ENCODE measurements at regions not wholly inside any gene's neighbourhood (a gene's known extent, or its start where the extent isn't known, plus 50 kb on each side); places are given as distances from the start of the nearest gene placed in this dataset.

- no peak for DNase-seq (ENCODE audit: low spot score)
- ATAC-seq (ENCODE audit: low FRiP score): no peak
These were observed 178.3 kb upstream of the KLF14 start for GRCh38 chr7:130912082-130912861.

GRCh38 chr7:130912862-130913638 lies 179.0 kb upstream of the KLF14 start:
- TF ChIP-seq CTCF (IDR thresholded peaks at IDR 0.05): no peak
- peak; percentile 83 for ATAC-seq (ENCODE audit: low FRiP score)
- DNase-seq (ENCODE audit: low spot score): peak; percentile 64

More at GRCh38 chr7:130912082-130912861, 178.3 kb upstream of the KLF14 start:
- no peak for TF ChIP-seq CTCF (IDR thresholded peaks at IDR 0.05)

- no peak for TF ChIP-seq CTCF (IDR thresholded peaks at IDR 0.05)
- ATAC-seq (ENCODE audit: low FRiP score): no peak
- DNase-seq (ENCODE audit: low spot score): no peak
These were observed 179.9 kb upstream of the KLF14 start for GRCh38 chr7:130913639-130914553.

- DNase-seq (ENCODE audit: low spot score): no peak
- no peak for TF ChIP-seq CTCF (IDR thresholded peaks at IDR 0.05)
- no peak for ATAC-seq (ENCODE audit: low FRiP score)
These were observed 180.7 kb upstream of the KLF14 start for GRCh38 chr7:130914554-130915294.

- no peak for ATAC-seq (ENCODE audit: low FRiP score)
- DNase-seq (ENCODE audit: low spot score): no peak
- TF ChIP-seq CTCF (IDR thresholded peaks at IDR 0.05): no peak
These were observed 183.7 kb upstream of the KLF14 start for GRCh38 chr7:130917669-130918128.

All from omental fat pad (tissue), 3 donors.